Kidney (tissue), 13 donors: ENCODE measurements at regions not wholly inside any gene's neighbourhood (a gene's known extent, or its start where the extent isn't known, plus 50 kb on each side); places are given as distances from the start of the nearest gene placed in this dataset.
"Not testable (repeated sequence)": the region's sequence is repeated elsewhere in the genome, so short reads cannot be mapped to it uniquely, and the experiment has no call there.

ENCODE experiments used
- DNase-seq, 5 donors: peaks; one replicate each; pipeline ENCODE4 v3.0.0-alpha.2; 2013 to 2020
- FAIRE-seq: peaks from 2 replicates; lab custom pipeline; 2012; peaks lifted over from hg19 to GRCh38; lab: Jason Lieb, UNC
- H3K27ac ChIP-seq, 2 donors: one replicate each; pipeline ENCODE4 v1.7.0; 2013; ENCODE audit warnings: low read depth in 2 of 2, low read length in 2 of 2, inconsistent platforms in 1 of 2
- H3K27me3 ChIP-seq: one replicate; pipeline ENCODE4 v1.7.1; 2013; ENCODE audit warnings: low read length, inconsistent platforms; ENCODE audit not compliant: control insufficient read depth, insufficient read depth
- H3K36me3 ChIP-seq, 3 donors: one replicate each; pipeline versions ENCODE4 v1.7.0 to v1.7.1; 2013; ENCODE audit warnings: low read length in 3 of 3, control low read depth in 1 of 3, inconsistent platforms in 1 of 3; ENCODE audit not compliant: insufficient read depth in 3 of 3, control insufficient read depth in 2 of 3
- H3K4me1 ChIP-seq, 3 donors: one replicate each; pipeline versions ENCODE4 v1.7.0 to v1.7.1; 2013; ENCODE audit warnings: low read length in 3 of 3, inconsistent platforms in 1 of 3, low read depth in 1 of 3; ENCODE audit not compliant: control insufficient read depth in 2 of 3, insufficient read depth in 2 of 3
- H3K4me3 ChIP-seq, 3 donors: one replicate each; pipeline versions ENCODE4 v1.7.0 to v1.8.1; 2013; ENCODE audit warnings: low read length in 3 of 3, control low read depth in 1 of 3, inconsistent platforms in 1 of 3
- H3K9ac ChIP-seq, 3 donors: one replicate each; pipeline versions ENCODE4 v1.7.0 to v1.7.1; 2013; ENCODE audit warnings: low read length in 3 of 3, control low read depth in 1 of 3, inconsistent platforms in 1 of 3
- H3K9me3 ChIP-seq, 3 donors: one replicate each; pipeline versions ENCODE4 v1.7.0 to v1.7.1; 2013; ENCODE audit warnings: low read length in 3 of 3, control low read depth in 1 of 3, inconsistent platforms in 1 of 3; ENCODE audit not compliant: control insufficient read depth in 2 of 3, insufficient read depth in 1 of 3
- intact Hi-C: fragments of 100-400 bp; cut with DNase I; formaldehyde crosslinking; loops from one replicate; pipeline ENCODE4 v1.11.1; 2022
- TF ChIP-seq, protein P1 (sequence below): IDR thresholded peaks from 3 replicates; pipeline ENCODE4 v1.5.1; 2012; ENCODE audit warnings: mild to moderate bottlenecking, moderate library complexity, borderline replicate concordance; ENCODE audit not compliant: insufficient read depth; ENCODE audit errors: extremely low read depth
- donor health status: control.
- donor health status: control.
- donor health status: control.
- donor health status: control.
- donor health status: control.
- donor health status: DM: yes; HTN: yes; CAD: no.
- donor health status: Normal renal cell carcinoma (clear cell type).

GRCh38 chr4:132683957-132684356 is 465.1 kb upstream of the PCDH10 start:
- no peak overlapping the region for H3K4me3 ChIP-seq
- H3K4me1 ChIP-seq: no peaks in the 10 kb centered on the region
- no peaks in the 10 kb centered on the region for H3K36me3 ChIP-seq
- TF ChIP-seq, protein P1, sequence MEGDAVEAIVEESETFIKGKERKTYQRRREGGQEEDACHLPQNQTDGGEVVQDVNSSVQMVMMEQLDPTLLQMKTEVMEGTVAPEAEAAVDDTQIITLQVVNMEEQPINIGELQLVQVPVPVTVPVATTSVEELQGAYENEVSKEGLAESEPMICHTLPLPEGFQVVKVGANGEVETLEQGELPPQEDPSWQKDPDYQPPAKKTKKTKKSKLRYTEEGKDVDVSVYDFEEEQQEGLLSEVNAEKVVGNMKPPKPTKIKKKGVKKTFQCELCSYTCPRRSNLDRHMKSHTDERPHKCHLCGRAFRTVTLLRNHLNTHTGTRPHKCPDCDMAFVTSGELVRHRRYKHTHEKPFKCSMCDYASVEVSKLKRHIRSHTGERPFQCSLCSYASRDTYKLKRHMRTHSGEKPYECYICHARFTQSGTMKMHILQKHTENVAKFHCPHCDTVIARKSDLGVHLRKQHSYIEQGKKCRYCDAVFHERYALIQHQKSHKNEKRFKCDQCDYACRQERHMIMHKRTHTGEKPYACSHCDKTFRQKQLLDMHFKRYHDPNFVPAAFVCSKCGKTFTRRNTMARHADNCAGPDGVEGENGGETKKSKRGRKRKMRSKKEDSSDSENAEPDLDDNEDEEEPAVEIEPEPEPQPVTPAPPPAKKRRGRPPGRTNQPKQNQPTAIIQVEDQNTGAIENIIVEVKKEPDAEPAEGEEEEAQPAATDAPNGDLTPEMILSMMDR: no peak
- H3K9ac ChIP-seq: no peak overlapping the region
- H3K27ac ChIP-seq: no peak overlapping the region
- intact Hi-C loops: no loop called here
- H3K9me3 ChIP-seq: no peaks in the 10 kb centered on the region
- FAIRE-seq: no peak
- no peak for DNase-seq
- H3K27me3 ChIP-seq: no peaks in the 10 kb centered on the region

GRCh38 chr4:132691026-132691425 is 458.1 kb upstream of the PCDH10 start:
- no peak for FAIRE-seq
- no peaks in the 10 kb centered on the region for H3K27me3 ChIP-seq
- H3K36me3 ChIP-seq: no peaks in the 10 kb centered on the region
- H3K4me3 ChIP-seq: no peak overlapping the region
- peaks cover 0 to 4% (median 0%) of the 10 kb centered on the region in 3 donors for H3K9me3 ChIP-seq
- H3K9ac ChIP-seq: no peak overlapping the region
- intact Hi-C loops: no loop called here
- TF ChIP-seq, protein P1: no peak
- H3K4me1 ChIP-seq: no peaks in the 10 kb centered on the region
- H3K27ac ChIP-seq: no peak overlapping the region
- no peak for DNase-seq

DNA sequence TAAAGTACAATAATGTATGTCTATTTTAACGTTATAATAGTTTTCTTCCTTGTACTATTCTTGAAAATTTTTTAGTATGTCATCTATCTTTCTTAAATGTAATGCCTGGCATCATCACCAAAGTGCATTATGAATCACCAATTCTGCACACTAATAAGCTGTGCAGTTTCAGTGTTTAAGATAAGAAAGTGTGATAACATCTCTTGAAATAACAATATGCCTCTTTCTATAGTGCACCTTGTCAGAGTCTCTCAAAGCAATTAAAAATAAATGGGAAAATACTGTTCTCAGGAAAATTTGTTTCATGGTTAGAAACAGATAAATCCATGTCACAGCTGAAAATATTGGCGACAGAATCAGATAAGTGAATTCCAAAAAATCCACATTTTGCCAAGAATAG is 457.4 kb upstream of the PCDH10 start:
- DNase-seq (no peak), FAIRE-seq (no peak)
- H3K27ac ChIP-seq: no peak overlapping the region
- TF ChIP-seq, protein P1: no peak
- H3K27me3 ChIP-seq: no peaks in the 10 kb centered on the region
- H3K9me3 ChIP-seq: peaks cover 0 to 4% (median 0%) of the 10 kb centered on the region in 3 donors
- no peak overlapping the region for H3K4me3 ChIP-seq
- H3K4me1 ChIP-seq: no peaks in the 10 kb centered on the region
- H3K9ac ChIP-seq: no peak overlapping the region
- intact Hi-C loops: no loop called here
- no peaks in the 10 kb centered on the region for H3K36me3 ChIP-seq

DNA sequence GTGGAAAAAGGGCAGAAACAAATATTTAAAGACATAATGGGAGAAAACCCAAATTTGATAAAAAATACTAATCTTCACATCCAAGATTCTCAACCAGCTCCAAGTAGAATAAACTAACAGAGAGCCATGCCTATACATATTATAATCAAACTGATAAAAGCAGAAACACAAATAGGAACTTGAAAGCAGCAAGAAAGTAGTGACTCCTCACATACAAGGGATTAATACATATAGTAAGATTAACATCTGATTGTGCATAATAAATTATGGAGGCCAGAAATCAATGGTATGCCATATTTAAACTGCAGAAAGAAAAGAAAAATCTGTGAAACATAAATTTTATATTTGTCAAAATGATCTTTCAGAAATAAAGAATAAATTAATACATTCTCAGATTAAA is 454.3 kb upstream of the PCDH10 start:
- intact Hi-C loops: no loop called here
- Histone ChIP-seq H3K36me3 (no peaks in the 10 kb centered on the region), H3K4me1 (no peaks in the 10 kb centered on the region), H3K9me3 (peaks cover 0 to 4% (median 0%) of the 10 kb centered on the region in 3 donors), H3K4me3 (no peak overlapping the region), H3K27ac (no peak overlapping the region), H3K27me3 (no peaks in the 10 kb centered on the region), H3K9ac (no peak overlapping the region)
- no peak for DNase-seq
- no peak for FAIRE-seq
- TF ChIP-seq, protein P1: no peak

GRCh38 chr4:132697505-132697904 is 451.6 kb upstream of the PCDH10 start:
- FAIRE-seq, H3K4me3 ChIP-seq, H3K9ac ChIP-seq, H3K27me3 ChIP-seq, intact Hi-C loops, H3K36me3 ChIP-seq, H3K4me1 ChIP-seq, DNase-seq, H3K9me3 ChIP-seq, H3K27ac ChIP-seq: not testable (repeated sequence)
